ENCODE measurements at regions not wholly inside any gene's neighbourhood (a gene's known extent, or its start where the extent isn't known, plus 50 kb on each side); places are given as distances from the start of the nearest gene placed in this dataset.
"Not testable (repeated sequence)": the region's sequence is repeated elsewhere in the genome, so short reads cannot be mapped to it uniquely, and the experiment has no call there.

DNA sequence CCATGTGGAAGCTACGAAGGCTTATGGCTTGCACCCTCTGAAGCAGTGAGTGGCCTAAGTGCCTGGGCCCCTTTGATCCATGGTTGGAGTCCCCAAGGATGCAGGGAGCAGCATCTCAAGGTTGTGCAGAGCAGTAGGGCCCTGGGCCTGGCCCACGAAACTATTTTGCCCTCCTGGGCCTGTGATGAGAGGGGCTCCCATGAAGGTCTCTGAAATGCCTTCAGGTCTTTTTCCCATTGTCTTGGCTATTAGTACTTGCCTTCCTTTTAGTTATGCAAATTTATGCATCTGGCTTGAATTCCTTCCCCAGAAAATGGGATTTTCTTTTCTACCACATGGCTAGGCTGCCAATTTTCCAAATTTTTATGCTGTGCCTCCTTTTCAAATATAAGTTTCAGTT lies 158.8 kb upstream of the MME start:
- intact Hi-C loops (cut with DNase I): no loop called here
- ATAC-seq: no peak
- H3K4me3 ChIP-seq: no peak overlapping the region
- no peaks in the 10 kb centered on the region for H3K4me1 ChIP-seq
- TF ChIP-seq POLR2A (IDR thresholded peaks at IDR 0.05): no peak
- TF ChIP-seq, protein P1, sequence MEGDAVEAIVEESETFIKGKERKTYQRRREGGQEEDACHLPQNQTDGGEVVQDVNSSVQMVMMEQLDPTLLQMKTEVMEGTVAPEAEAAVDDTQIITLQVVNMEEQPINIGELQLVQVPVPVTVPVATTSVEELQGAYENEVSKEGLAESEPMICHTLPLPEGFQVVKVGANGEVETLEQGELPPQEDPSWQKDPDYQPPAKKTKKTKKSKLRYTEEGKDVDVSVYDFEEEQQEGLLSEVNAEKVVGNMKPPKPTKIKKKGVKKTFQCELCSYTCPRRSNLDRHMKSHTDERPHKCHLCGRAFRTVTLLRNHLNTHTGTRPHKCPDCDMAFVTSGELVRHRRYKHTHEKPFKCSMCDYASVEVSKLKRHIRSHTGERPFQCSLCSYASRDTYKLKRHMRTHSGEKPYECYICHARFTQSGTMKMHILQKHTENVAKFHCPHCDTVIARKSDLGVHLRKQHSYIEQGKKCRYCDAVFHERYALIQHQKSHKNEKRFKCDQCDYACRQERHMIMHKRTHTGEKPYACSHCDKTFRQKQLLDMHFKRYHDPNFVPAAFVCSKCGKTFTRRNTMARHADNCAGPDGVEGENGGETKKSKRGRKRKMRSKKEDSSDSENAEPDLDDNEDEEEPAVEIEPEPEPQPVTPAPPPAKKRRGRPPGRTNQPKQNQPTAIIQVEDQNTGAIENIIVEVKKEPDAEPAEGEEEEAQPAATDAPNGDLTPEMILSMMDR (IDR thresholded peaks at IDR 0.05): no peak
- H3K36me3 ChIP-seq: no peaks in the 10 kb centered on the region
- DNase-seq: no peak
- no peaks in the 10 kb centered on the region for H3K27me3 ChIP-seq
- H3K9me3 ChIP-seq: peaks cover 0 to 9% (median 0%) of the 10 kb centered on the region in 12 donors
- 30 to 78% (median 74%) methylated on average over 1 to 2 of the region's 2 CpGs for WGBS, 4 donors
- no peak overlapping the region for H3K27ac ChIP-seq

DNA sequence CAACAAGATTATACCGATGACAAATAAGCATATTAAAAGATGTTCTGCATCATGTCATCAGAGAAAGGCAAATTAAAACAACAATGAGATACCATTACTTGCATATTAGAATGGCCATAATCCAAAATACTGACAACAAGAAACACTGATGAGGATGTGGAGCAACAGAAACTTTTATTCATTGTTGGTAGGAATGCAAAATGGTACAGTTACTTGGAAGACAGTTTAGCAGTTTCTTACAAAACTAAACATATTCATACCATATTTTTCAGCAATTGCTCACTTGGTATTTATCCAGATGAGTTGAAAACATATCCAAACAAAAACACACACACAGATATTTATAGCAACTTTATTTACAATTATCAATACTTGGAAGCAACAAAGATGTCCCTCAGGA lies 160.9 kb upstream of the MME start:
- Histone ChIP-seq H3K9me3 (peaks cover 0 to 24% (median 5%) of the 10 kb centered on the region in 12 donors), H3K27ac (no peak overlapping the region), H3K27me3 (no peaks in the 10 kb centered on the region), H3K36me3 (no peaks in the 10 kb centered on the region), H3K4me3 (no peak overlapping the region), H3K4me1 (no peaks in the 10 kb centered on the region)
- intact Hi-C loops (cut with DNase I): no loop called here
- WGBS, 4 donors: 47 to 71% (median 56%) methylated on average over 1 of the region's 1 CpG
- ATAC-seq (no peak), DNase-seq (no peak)
- TF ChIP-seq POLR2A (IDR thresholded peaks at IDR 0.05): no peak
- TF ChIP-seq, protein P1 (IDR thresholded peaks at IDR 0.05): no peak

DNA sequence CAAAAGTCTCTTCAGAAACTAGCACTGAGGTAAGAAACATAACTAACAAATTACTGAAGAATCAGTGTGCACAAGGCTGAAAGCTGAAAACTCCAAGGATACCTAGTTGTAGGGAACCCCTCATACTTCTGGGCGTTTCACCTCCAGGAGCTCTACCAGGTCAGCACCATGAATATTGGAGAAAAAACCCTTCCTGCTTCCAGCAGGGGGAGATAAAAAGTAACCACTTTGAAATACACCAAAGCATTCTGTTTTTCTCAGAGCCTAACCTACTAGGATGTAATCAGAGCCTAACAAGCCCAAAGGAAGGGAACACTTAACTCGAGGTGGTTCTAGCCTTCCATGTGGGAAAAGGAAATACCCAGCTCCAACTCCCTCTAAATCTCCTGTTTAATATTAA lies 175.8 kb upstream of the MME start:
- ATAC-seq: no peak
- intact Hi-C loops (cut with DNase I): no loop called here
- no peak overlapping the region for H3K27ac ChIP-seq
- DNase-seq: no peak
- peaks cover 0 to 18% (median 0%) of the 10 kb centered on the region in 12 donors for H3K4me1 ChIP-seq
- H3K4me3 ChIP-seq: no peak overlapping the region
- no peak for TF ChIP-seq POLR2A (IDR thresholded peaks at IDR 0.05)
- TF ChIP-seq, protein P1 (IDR thresholded peaks at IDR 0.05): peak in 2 of 12 donors; percentile 17 to 19
- WGBS, 4 donors: 31 to 37% (median 35%) methylated on average over 2 of the region's 2 CpGs
- H3K9me3 ChIP-seq: peaks cover 0 to 8% (median 0%) of the 10 kb centered on the region in 12 donors
- no peaks in the 10 kb centered on the region for H3K36me3 ChIP-seq
- H3K27me3 ChIP-seq: no peaks in the 10 kb centered on the region

DNA sequence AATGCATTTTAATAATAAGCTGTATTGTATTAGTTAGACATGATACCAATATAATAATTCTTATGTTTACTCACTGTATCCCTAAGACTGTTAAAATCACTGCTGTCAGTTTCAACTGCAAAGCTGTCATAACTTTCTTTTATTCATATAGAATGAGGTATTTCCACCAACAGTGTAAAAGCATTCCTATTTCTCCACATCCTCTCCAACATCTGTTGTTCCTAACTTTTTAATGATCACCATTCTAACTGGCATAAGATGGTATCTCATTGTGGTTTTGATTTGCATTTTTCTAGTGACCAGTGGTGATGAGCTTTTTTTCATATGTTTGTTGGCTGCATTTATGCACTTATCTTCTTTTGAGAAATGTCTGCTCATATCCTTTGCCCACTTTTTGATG lies 177.6 kb upstream of the MME start:
- H3K4me3 ChIP-seq; H3K9me3 ChIP-seq; ATAC-seq; H3K27ac ChIP-seq; H3K27me3 ChIP-seq; DNase-seq; intact Hi-C loops (cut with DNase I); H3K36me3 ChIP-seq: not testable (repeated sequence)
- peaks cover 0 to 33% (median 5%) of the 10 kb centered on the region in 12 donors for H3K4me1 ChIP-seq

DNA sequence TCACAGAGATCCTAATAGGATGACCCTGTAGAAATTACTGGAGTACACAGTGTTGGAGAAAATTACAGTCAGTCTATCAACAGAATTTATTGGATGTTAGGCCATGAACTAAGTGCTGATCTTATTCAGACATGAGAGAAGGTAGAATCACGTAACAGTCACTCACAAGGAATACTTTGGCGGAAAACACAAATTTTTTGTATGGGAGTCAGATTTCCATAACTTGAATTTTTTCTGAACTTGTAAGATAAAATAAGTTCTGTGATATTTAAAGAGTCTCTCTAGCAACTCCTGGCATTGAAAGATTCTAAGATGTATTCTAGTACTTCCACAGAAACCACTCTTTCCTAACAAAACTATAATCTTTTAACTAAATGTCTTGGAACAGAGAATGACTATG lies 178.8 kb upstream of the MME start:
- Histone ChIP-seq H3K4me3 (no peak overlapping the region), H3K4me1 (peaks cover 0 to 33% (median 5%) of the 10 kb centered on the region in 12 donors), H3K9me3 (no peaks in the 10 kb centered on the region), H3K27ac (peak overlapping the region in 5 of 12 donors; percentile 10 to 43 (median 38)), H3K36me3 (no peaks in the 10 kb centered on the region), H3K27me3 (no peaks in the 10 kb centered on the region)
- no peak for ATAC-seq
- 84 to 93% (median 91%) methylated on average over 2 of the region's 2 CpGs for whole genome bisulfite sequencing, 4 donors
- DNase-seq: no peak
- intact Hi-C loops (cut with DNase I): no loop called here
- no peak for TF ChIP-seq POLR2A (IDR thresholded peaks at IDR 0.05)
- TF ChIP-seq, protein P1 (IDR thresholded peaks at IDR 0.05): no peak
